DND-41 (cell line): ENCODE measurements at regions not wholly inside any gene's neighbourhood (a gene's known extent, or its start where the extent isn't known, plus 50 kb on each side); places are given as distances from the start of the nearest gene placed in this dataset.

Experiments
- ATAC-seq: fragments of 200-7000 bp; cut with Tn5 transposase; 3 replicates; pipeline ENCODE4 v1.9.1; 2021; ENCODE audit warnings: low read depth; ENCODE audit not compliant: insufficient read depth
- DNase-seq: peaks from one replicate; pipeline ENCODE4 v3.0.0-alpha.2; 2020
- H2AFZ ChIP-seq: 2 replicates; pipeline ENCODE4 v1.6.0; 2012; ENCODE audit warnings: low read depth, low read length
- H3K27ac ChIP-seq: 2 replicates; pipeline ENCODE4 v1.5.1; 2012; ENCODE audit warnings: low read length, inconsistent platforms
- H3K27me3 ChIP-seq: fragments of 200-600 bp; sonication (generic); 2 replicates; pipeline ENCODE4 v1.6.0; 2012; ENCODE audit warnings: low read length, mild to moderate bottlenecking, inconsistent platforms; ENCODE audit not compliant: insufficient read depth, poor library complexity
- H3K36me3 ChIP-seq: 2 replicates; pipeline ENCODE4 v1.5.1; 2012; ENCODE audit warnings: low read length, inconsistent platforms; ENCODE audit not compliant: insufficient read depth
- H3K4me1 ChIP-seq: 2 replicates; pipeline ENCODE4 v1.5.1; 2012; ENCODE audit warnings: mild to moderate bottlenecking, low read length; ENCODE audit not compliant: insufficient read depth
- H3K4me2 ChIP-seq: 2 replicates; pipeline ENCODE4 v1.6.0; 2012; ENCODE audit warnings: mild to moderate bottlenecking, moderate library complexity, low read length, inconsistent platforms; ENCODE audit not compliant: insufficient read depth
- H3K4me3 ChIP-seq, 2 experiments: fragments of 200-600 bp in 1 of 2; shearing (Covaris generic) in 1 of 2; 2 replicates each; pipeline ENCODE4 v1.5.1; 2012 to 2016; ENCODE audit warnings: inconsistent platforms in 2 of 2, low read length in 2 of 2, mild to moderate bottlenecking in 2 of 2, low read depth in 1 of 2, moderate library complexity in 1 of 2
- H3K79me2 ChIP-seq: 2 replicates; pipeline ENCODE4 v1.6.0; 2012; ENCODE audit warnings: low read length, inconsistent platforms; ENCODE audit not compliant: insufficient read depth
- H3K9ac ChIP-seq: 2 replicates; pipeline ENCODE4 v1.6.0; 2012; ENCODE audit warnings: low read depth, mild to moderate bottlenecking, inconsistent platforms, low read length, moderate library complexity
- H3K9me3 ChIP-seq: 2 replicates; pipeline ENCODE4 v1.5.1; 2012; ENCODE audit warnings: low read length, moderate library complexity, mild to moderate bottlenecking, inconsistent platforms; ENCODE audit not compliant: insufficient read depth, severe bottlenecking
- H4K20me1 ChIP-seq: 2 replicates; pipeline ENCODE4 v1.6.0; 2012; ENCODE audit warnings: low read length; ENCODE audit not compliant: insufficient read depth
- EZH2 ChIP-seq: IDR thresholded peaks from 3 replicates; pipeline ENCODE4 v1.6.1; 2012; ENCODE audit warnings: borderline replicate concordance, low read depth, mild to moderate bottlenecking, moderate library complexity, low read length, inconsistent platforms; ENCODE audit not compliant: severe bottlenecking
- TF ChIP-seq, protein P1 (sequence below): IDR thresholded peaks from 2 replicates; pipeline ENCODE4 v1.5.1; 2012; ENCODE audit warnings: borderline replicate concordance, low read length, moderate library complexity, mild to moderate bottlenecking; ENCODE audit not compliant: poor library complexity, severe bottlenecking; ENCODE audit errors: extremely low read depth

DNA sequence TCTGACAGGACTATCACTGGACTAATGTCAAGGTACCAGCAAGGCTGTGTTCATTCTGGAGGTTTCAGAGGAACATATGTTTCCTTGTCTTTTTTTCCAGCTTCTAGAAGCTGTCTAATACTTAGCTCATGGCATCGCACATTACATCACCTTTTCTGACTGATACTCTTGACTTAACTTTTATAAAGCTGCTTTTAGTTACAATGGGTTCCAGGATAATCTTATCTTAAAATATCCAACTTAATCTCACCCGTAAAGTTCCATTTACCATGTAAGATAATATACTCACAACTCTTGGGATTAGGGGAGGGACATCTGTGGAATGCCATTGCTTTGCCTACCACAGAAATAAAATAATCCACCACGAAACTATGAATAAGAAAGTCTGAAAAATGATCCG lies 394.2 kb downstream of the CDH19 start:
- no peaks in the 10 kb centered on the region for H3K79me2 ChIP-seq
- no peak overlapping the region for H3K27ac ChIP-seq
- no peak overlapping the region for H3K4me3 ChIP-seq
- H3K9ac ChIP-seq: no peak overlapping the region
- no peaks in the 10 kb centered on the region for H3K4me1 ChIP-seq
- ATAC-seq: no peak
- H3K4me2 ChIP-seq: no peak overlapping the region
- H3K9me3 ChIP-seq: no peaks in the 10 kb centered on the region
- DNase-seq: no peak
- no peak for TF ChIP-seq EZH2
- TF ChIP-seq, protein P1, sequence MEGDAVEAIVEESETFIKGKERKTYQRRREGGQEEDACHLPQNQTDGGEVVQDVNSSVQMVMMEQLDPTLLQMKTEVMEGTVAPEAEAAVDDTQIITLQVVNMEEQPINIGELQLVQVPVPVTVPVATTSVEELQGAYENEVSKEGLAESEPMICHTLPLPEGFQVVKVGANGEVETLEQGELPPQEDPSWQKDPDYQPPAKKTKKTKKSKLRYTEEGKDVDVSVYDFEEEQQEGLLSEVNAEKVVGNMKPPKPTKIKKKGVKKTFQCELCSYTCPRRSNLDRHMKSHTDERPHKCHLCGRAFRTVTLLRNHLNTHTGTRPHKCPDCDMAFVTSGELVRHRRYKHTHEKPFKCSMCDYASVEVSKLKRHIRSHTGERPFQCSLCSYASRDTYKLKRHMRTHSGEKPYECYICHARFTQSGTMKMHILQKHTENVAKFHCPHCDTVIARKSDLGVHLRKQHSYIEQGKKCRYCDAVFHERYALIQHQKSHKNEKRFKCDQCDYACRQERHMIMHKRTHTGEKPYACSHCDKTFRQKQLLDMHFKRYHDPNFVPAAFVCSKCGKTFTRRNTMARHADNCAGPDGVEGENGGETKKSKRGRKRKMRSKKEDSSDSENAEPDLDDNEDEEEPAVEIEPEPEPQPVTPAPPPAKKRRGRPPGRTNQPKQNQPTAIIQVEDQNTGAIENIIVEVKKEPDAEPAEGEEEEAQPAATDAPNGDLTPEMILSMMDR: no peak
- no peaks in the 10 kb centered on the region for H4K20me1 ChIP-seq
- H3K36me3 ChIP-seq: no peaks in the 10 kb centered on the region
- H2AFZ ChIP-seq: no peak overlapping the region
- no peaks in the 10 kb centered on the region for H3K27me3 ChIP-seq

DNA sequence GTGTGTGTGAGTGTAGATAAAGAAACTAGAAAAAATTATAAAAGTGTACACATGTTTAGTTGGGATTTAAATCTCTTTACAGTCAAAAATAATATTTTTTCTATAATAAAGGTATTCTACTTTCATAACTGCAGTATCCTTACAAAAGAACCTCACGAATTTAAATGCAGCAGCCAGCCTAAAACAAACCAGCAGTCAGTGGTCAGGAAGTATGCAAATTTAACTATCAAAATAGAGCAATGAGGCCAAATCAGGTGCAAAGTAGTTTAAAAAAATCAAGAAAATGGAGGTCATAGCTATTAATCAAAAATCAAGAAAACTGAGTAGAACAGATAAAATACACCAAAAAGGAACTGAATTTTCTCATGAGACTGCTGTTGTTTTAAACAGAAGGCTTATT lies 407.1 kb downstream of the CDH19 start:
- Histone ChIP-seq H3K27me3 (no peaks in the 10 kb centered on the region), H3K79me2 (no peaks in the 10 kb centered on the region), H3K4me3 (no peak overlapping the region), H3K36me3 (no peaks in the 10 kb centered on the region), H3K4me2 (no peak overlapping the region), H3K9ac (no peak overlapping the region), H2AFZ (no peak overlapping the region), H4K20me1 (no peaks in the 10 kb centered on the region), H3K27ac (no peak overlapping the region), H3K4me1 (no peaks in the 10 kb centered on the region), H3K9me3 (no peaks in the 10 kb centered on the region)
- TF ChIP-seq, protein P1: no peak
- no peak for TF ChIP-seq EZH2
- ATAC-seq (no peak), DNase-seq (no peak)

- Histone ChIP-seq H3K9me3 (no peaks in the 10 kb centered on the region), H3K79me2 (no peaks in the 10 kb centered on the region), H3K27me3 (no peaks in the 10 kb centered on the region), H3K9ac (no peak overlapping the region), H3K4me2 (no peak overlapping the region), H2AFZ (no peak overlapping the region), H3K36me3 (no peaks in the 10 kb centered on the region), H4K20me1 (no peaks in the 10 kb centered on the region), H3K27ac (no peak overlapping the region), H3K4me1 (no peaks in the 10 kb centered on the region), H3K4me3 (no peak overlapping the region)
- TF ChIP-seq EZH2: no peak
- TF ChIP-seq, protein P1: no peak
- ATAC-seq: no peak
- DNase-seq: no peak
Measured at GRCh38 chr18:66193938-66194337, 410.0 kb downstream of the CDH19 start.

DNA sequence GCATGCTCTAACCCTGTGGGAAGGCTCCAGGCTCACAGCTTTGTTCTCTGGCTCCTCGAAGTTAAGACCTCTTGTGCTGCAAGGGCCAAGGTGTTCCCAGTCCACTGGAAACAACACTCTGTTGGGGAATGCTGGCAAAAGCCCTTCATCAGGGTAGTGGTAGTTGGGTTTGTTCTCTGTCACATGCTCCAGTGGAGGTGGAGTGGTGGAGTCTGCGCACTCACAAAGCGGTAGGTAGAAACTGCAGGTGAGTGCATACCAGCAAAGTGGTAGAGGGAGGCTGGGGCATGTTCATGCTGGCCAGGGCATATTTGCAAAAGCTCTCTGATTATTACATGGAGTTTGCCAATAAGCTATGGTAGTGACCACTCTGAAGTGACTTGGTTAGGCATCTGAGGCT lies 410.5 kb downstream of the CDH19 start:
- Histone ChIP-seq H4K20me1 (no peaks in the 10 kb centered on the region), H3K79me2 (no peaks in the 10 kb centered on the region), H3K4me2 (no peak overlapping the region), H3K27ac (no peak overlapping the region), H3K9ac (no peak overlapping the region), H3K4me3 (no peak overlapping the region), H3K9me3 (no peaks in the 10 kb centered on the region), H3K36me3 (no peaks in the 10 kb centered on the region), H2AFZ (no peak overlapping the region), H3K27me3 (no peaks in the 10 kb centered on the region), H3K4me1 (no peaks in the 10 kb centered on the region)
- no peak for ATAC-seq
- TF ChIP-seq, protein P1: no peak
- no peak for TF ChIP-seq EZH2
- DNase-seq: no peak
